ENCODE measurements at regions not wholly inside any gene's neighbourhood (a gene's known extent, or its start where the extent isn't known, plus 50 kb on each side); places are given as distances from the start of the nearest gene placed in this dataset.

GRCh38 chr20:17873410-17874270 lies 95.0 kb downstream of the SNX5 start:
- TF ChIP-seq, protein P1, sequence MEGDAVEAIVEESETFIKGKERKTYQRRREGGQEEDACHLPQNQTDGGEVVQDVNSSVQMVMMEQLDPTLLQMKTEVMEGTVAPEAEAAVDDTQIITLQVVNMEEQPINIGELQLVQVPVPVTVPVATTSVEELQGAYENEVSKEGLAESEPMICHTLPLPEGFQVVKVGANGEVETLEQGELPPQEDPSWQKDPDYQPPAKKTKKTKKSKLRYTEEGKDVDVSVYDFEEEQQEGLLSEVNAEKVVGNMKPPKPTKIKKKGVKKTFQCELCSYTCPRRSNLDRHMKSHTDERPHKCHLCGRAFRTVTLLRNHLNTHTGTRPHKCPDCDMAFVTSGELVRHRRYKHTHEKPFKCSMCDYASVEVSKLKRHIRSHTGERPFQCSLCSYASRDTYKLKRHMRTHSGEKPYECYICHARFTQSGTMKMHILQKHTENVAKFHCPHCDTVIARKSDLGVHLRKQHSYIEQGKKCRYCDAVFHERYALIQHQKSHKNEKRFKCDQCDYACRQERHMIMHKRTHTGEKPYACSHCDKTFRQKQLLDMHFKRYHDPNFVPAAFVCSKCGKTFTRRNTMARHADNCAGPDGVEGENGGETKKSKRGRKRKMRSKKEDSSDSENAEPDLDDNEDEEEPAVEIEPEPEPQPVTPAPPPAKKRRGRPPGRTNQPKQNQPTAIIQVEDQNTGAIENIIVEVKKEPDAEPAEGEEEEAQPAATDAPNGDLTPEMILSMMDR (IDR thresholded peaks at IDR 0.05): no peak
- no peak for TF ChIP-seq POLR2A (IDR thresholded peaks at IDR 0.05)

All from lower leg skin (tissue), 3 donors.